ENCODE measurements at regions not wholly inside any gene's neighbourhood (a gene's known extent, or its start where the extent isn't known, plus 50 kb on each side); places are given as distances from the start of the nearest gene placed in this dataset.

GRCh38 chr2:22086726-22087125, 963.0 kb downstream of the TDRD15 start:
- Histone ChIP-seq H3K9me3 (ENCODE audit: low read length) (peaks cover 17% of the 10 kb centered on the region; the same call in 1 of the 2 replicates), H3K36me3 (replicated peaks in 1 of 2; ENCODE audit: control insufficient read depth in 1 of 2, insufficient read depth in 2 of 2, low read length in 2 of 2) (no peaks in the 10 kb centered on the region), H3K4me3 (replicated peaks in 1 of 3; ENCODE audit: insufficient read depth in 1 of 3, low read depth in 2 of 3, low read length in 3 of 3) (no peak overlapping the region), H3K9ac (ENCODE audit: insufficient read depth, low read depth, low read length) (no peak overlapping the region), H3K4me1 (ENCODE audit: insufficient read depth, low read length) (no peaks in the 10 kb centered on the region), H3K27me3 (ENCODE audit: control insufficient read depth in 1 of 2, insufficient read depth in 2 of 2, low read length in 2 of 2) (no peaks in the 10 kb centered on the region), H3K4me2 (ENCODE audit: low read depth, low read length) (no peak overlapping the region), H3K79me2 (ENCODE audit: insufficient read depth, low read length) (no peaks in the 10 kb centered on the region), H4K20me1 (ENCODE audit: insufficient read depth, low read length) (no peaks in the 10 kb centered on the region), H3K27ac (ENCODE audit: extremely low read length, insufficient read depth, low read length) (no peak overlapping the region), H2AFZ (ENCODE audit: low read length) (no peak overlapping the region)
- ATAC-seq (no peak), FAIRE-seq (no peak), DNase-seq (ENCODE audit: low spot score) (no peak)
- 1% methylated on average over 2 of the region's 2 CpGs for WGBS (ENCODE audit: low lambda C conversion rate)
- CTCF ChIA-PET (ENCODE audit: low intra/inter-chr PET ratio, low total read pairs): no interaction called here
- in situ Hi-C loops (cut with HindIII; ENCODE audit: extremely low pct_ligation_motif_present, low pct_unique_long_range_greater_than_20kb): no loop called here
- POLR2A ChIA-PET: no interaction called here
- no TSS peak for BruUV-seq (replicated peaks)
- TF ChIP-seq PITX1 (CRISPR knock-in tag; IDR thresholded peaks at IDR 0.05): no peak
- no peak for TF ChIP-seq BHLHE40 (IDR thresholded peaks at IDR 0.05; ENCODE audit: low read length)
- no peak for TF ChIP-seq ZNF678 (CRISPR knock-in tag; IDR thresholded peaks at IDR 0.05)
- TF ChIP-seq ZNF557 (CRISPR knock-in tag; IDR thresholded peaks at IDR 0.05): no peak
- no peak for TF ChIP-seq ARNTL (CRISPR knock-in tag; IDR thresholded peaks at IDR 0.05)
- TF ChIP-seq, protein P1, sequence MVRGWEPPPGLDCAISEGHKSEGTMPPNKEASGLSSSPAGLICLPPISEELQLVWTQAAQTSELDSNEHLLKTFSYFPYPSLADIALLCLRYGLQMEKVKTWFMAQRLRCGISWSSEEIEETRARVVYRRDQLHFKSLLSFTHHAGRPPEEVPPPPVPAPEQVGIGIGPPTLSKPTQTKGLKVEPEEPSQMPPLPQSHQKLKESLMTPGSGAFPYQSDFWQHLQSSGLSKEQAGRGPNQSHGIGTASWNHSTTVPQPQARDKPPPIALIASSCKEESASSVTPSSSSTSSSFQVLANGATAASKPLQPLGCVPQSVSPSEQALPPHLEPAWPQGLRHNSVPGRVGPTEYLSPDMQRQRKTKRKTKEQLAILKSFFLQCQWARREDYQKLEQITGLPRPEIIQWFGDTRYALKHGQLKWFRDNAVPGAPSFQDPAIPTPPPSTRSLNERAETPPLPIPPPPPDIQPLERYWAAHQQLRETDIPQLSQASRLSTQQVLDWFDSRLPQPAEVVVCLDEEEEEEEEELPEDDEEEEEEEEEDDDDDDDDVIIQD (CRISPR knock-in tag; IDR thresholded peaks at IDR 0.05; ENCODE audit: low read depth): no peak
- TF ChIP-seq, protein P2, sequence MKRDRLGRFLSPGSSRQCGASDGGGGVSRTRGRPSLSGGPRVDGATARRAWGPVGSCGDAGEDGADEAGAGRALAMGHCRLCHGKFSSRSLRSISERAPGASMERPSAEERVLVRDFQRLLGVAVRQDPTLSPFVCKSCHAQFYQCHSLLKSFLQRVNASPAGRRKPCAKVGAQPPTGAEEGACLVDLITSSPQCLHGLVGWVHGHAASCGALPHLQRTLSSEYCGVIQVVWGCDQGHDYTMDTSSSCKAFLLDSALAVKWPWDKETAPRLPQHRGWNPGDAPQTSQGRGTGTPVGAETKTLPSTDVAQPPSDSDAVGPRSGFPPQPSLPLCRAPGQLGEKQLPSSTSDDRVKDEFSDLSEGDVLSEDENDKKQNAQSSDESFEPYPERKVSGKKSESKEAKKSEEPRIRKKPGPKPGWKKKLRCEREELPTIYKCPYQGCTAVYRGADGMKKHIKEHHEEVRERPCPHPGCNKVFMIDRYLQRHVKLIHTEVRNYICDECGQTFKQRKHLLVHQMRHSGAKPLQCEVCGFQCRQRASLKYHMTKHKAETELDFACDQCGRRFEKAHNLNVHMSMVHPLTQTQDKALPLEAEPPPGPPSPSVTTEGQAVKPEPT (CRISPR knock-in tag; IDR thresholded peaks at IDR 0.05; ENCODE audit: low read depth): no peak
- TF ChIP-seq NCOA1 (CRISPR knock-in tag; IDR thresholded peaks at IDR 0.05): no peak
- TF ChIP-seq ZNF282 (IDR thresholded peaks at IDR 0.05; ENCODE audit: partially characterized antibody): no peak
- TF ChIP-seq ZNF34 (CRISPR knock-in tag; IDR thresholded peaks at IDR 0.05; ENCODE audit: borderline replicate concordance): no peak
- TF ChIP-seq FOXA3 (CRISPR knock-in tag; IDR thresholded peaks at IDR 0.05): no peak
- no peak for TF ChIP-seq ZSCAN25 (CRISPR knock-in tag; IDR thresholded peaks at IDR 0.05)
- no peak for TF ChIP-seq AGO2 (optimal IDR thresholded peaks at IDR 0.05; ENCODE audit: low read depth, low read length)
- intact Hi-C loops (cut with micrococcal nuclease; ENCODE audit: unreplicated experiment): no loop called here

Measured in HepG2 (cell line).